ENCODE measurements at regions not wholly inside any gene's neighbourhood (a gene's known extent, or its start where the extent isn't known, plus 50 kb on each side); places are given as distances from the start of the nearest gene placed in this dataset.

GRCh38 chr17:53387745-53388144 lies 435.0 kb upstream of the KIF2B start:
- in situ Hi-C loops (cut with HindIII; ENCODE audit: low sequenced_read_pairs): no loop called here

- in situ Hi-C loops (cut with HindIII; ENCODE audit: low sequenced_read_pairs): no loop called here
Observed at GRCh38 chr17:53353919-53354351, 468.8 kb upstream of the KIF2B start.

GRCh38 chr17:53344778-53345177 lies 477.9 kb upstream of the KIF2B start:
- in situ Hi-C loops (cut with HindIII; ENCODE audit: low sequenced_read_pairs): loop anchor here (5.0 kb wide), 1 partner anchor 88 kb away; no protein-coding TSS in a partner anchor

- in situ Hi-C loops (cut with HindIII; ENCODE audit: low sequenced_read_pairs): no loop called here
Observed at GRCh38 chr17:53336281-53336680, 486.4 kb upstream of the KIF2B start.

GRCh38 chr17:53335443-53335842 lies 487.3 kb upstream of the KIF2B start:
- in situ Hi-C loops (cut with HindIII; ENCODE audit: low sequenced_read_pairs): no loop called here

- in situ Hi-C loops (cut with HindIII; ENCODE audit: low sequenced_read_pairs): no loop called here
Observed at GRCh38 chr17:53330756-53331155, 492.0 kb upstream of the KIF2B start.

- in situ Hi-C loops (cut with HindIII; ENCODE audit: low sequenced_read_pairs): no loop called here
Observed at GRCh38 chr17:53321651-53322050, 501.1 kb upstream of the KIF2B start.

GRCh38 chr17:53319947-53320346 lies 502.8 kb upstream of the KIF2B start:
- in situ Hi-C loops (cut with HindIII; ENCODE audit: low sequenced_read_pairs): no loop called here

- in situ Hi-C loops (cut with HindIII; ENCODE audit: low sequenced_read_pairs): no loop called here
Observed at GRCh38 chr17:53316988-53317387, 505.7 kb upstream of the KIF2B start.

GRCh38 chr17:53316073-53316472 lies 506.7 kb upstream of the KIF2B start:
- in situ Hi-C loops (cut with HindIII; ENCODE audit: low sequenced_read_pairs): no loop called here

- in situ Hi-C loops (cut with HindIII; ENCODE audit: low sequenced_read_pairs): no loop called here
Observed at GRCh38 chr17:53314521-53314920, 508.2 kb upstream of the KIF2B start.

- in situ Hi-C loops (cut with HindIII; ENCODE audit: low sequenced_read_pairs): no loop called here
Observed at GRCh38 chr17:53313746-53314145, 509.0 kb upstream of the KIF2B start.

GRCh38 chr17:53278466-53278865 lies 544.3 kb upstream of the KIF2B start:
- in situ Hi-C loops (cut with HindIII; ENCODE audit: low sequenced_read_pairs): no loop called here

- in situ Hi-C loops (cut with HindIII; ENCODE audit: low sequenced_read_pairs): no loop called here
Observed at GRCh38 chr17:53273126-53273525, 549.6 kb upstream of the KIF2B start.

- in situ Hi-C loops (cut with HindIII; ENCODE audit: low sequenced_read_pairs): no loop called here
Observed at GRCh38 chr17:53270936-53271335, 551.8 kb upstream of the KIF2B start.

- in situ Hi-C loops (cut with HindIII; ENCODE audit: low sequenced_read_pairs): no loop called here
Observed at GRCh38 chr17:53264730-53265129, 558.0 kb upstream of the KIF2B start.

- in situ Hi-C loops (cut with HindIII; ENCODE audit: low sequenced_read_pairs): no loop called here
Observed at GRCh38 chr17:53253956-53254597, 568.6 kb upstream of the KIF2B start.

- in situ Hi-C loops (cut with HindIII; ENCODE audit: low sequenced_read_pairs): no loop called here
Observed at GRCh38 chr17:53249036-53249435, 573.7 kb upstream of the KIF2B start.

GRCh38 chr17:53234138-53234537 lies 588.6 kb upstream of the KIF2B start:
- in situ Hi-C loops (cut with HindIII; ENCODE audit: low sequenced_read_pairs): no loop called here

GRCh38 chr17:53227514-53227913 lies 595.2 kb upstream of the KIF2B start:
- in situ Hi-C loops (cut with HindIII; ENCODE audit: low sequenced_read_pairs): no loop called here

GRCh38 chr17:53227111-53227510 lies 595.6 kb upstream of the KIF2B start:
- in situ Hi-C loops (cut with HindIII; ENCODE audit: low sequenced_read_pairs): no loop called here

GRCh38 chr17:53219821-53220220 lies 602.9 kb upstream of the KIF2B start:
- in situ Hi-C loops (cut with HindIII; ENCODE audit: low sequenced_read_pairs): no loop called here

GRCh38 chr17:53218723-53219122 lies 604.0 kb upstream of the KIF2B start:
- in situ Hi-C loops (cut with HindIII; ENCODE audit: low sequenced_read_pairs): no loop called here
